ENCODE measurements at regions not wholly inside any gene's neighbourhood (a gene's known extent, or its start where the extent isn't known, plus 50 kb on each side); places are given as distances from the start of the nearest gene placed in this dataset.

- TF ChIP-seq, protein P1, sequence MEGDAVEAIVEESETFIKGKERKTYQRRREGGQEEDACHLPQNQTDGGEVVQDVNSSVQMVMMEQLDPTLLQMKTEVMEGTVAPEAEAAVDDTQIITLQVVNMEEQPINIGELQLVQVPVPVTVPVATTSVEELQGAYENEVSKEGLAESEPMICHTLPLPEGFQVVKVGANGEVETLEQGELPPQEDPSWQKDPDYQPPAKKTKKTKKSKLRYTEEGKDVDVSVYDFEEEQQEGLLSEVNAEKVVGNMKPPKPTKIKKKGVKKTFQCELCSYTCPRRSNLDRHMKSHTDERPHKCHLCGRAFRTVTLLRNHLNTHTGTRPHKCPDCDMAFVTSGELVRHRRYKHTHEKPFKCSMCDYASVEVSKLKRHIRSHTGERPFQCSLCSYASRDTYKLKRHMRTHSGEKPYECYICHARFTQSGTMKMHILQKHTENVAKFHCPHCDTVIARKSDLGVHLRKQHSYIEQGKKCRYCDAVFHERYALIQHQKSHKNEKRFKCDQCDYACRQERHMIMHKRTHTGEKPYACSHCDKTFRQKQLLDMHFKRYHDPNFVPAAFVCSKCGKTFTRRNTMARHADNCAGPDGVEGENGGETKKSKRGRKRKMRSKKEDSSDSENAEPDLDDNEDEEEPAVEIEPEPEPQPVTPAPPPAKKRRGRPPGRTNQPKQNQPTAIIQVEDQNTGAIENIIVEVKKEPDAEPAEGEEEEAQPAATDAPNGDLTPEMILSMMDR (IDR thresholded peaks at IDR 0.05; ENCODE audit: low read depth, low read length), result no peak
- Histone ChIP-seq H3K36me3 (no peaks in the 10 kb centered on the region), H3K4me3 (no peak overlapping the region), H3K4me1 (ENCODE audit: low read depth) (peaks cover 18% of the 10 kb centered on the region), H3K9me3 (ENCODE audit: low read depth) (no peaks in the 10 kb centered on the region), H3K27ac (no peak overlapping the region), H3K27me3 (no peaks in the 10 kb centered on the region)
- no peak for DNase-seq (ENCODE audit: low read depth in 1 of 2, low spot score in 1 of 2)
Measured at GRCh38 chr5:164253764-164254163, 748.3 kb downstream of the MAT2B start.

- Histone ChIP-seq H3K4me1 (ENCODE audit: low read depth) (peaks cover 18% of the 10 kb centered on the region), H3K36me3 (no peaks in the 10 kb centered on the region), H3K27ac (no peak overlapping the region), H3K9me3 (ENCODE audit: low read depth) (no peaks in the 10 kb centered on the region), H3K27me3 (no peaks in the 10 kb centered on the region), H3K4me3 (no peak overlapping the region)
- DNase-seq (ENCODE audit: low read depth in 1 of 2, low spot score in 1 of 2), result peak in 1 of 2 donors; percentile 39
- TF ChIP-seq, protein P1 (IDR thresholded peaks at IDR 0.05; ENCODE audit: low read depth, low read length), result no peak
Measured at GRCh38 chr5:164255598-164256213, 750.3 kb downstream of the MAT2B start.

- H3K4me3 ChIP-seq, result no peak overlapping the region
- DNase-seq (ENCODE audit: low read depth in 1 of 2, low spot score in 1 of 2), result peak in 1 of 2 donors; percentile 6
Measured at GRCh38 chr5:164256351-164256750, 750.9 kb downstream of the MAT2B start.

DNA sequence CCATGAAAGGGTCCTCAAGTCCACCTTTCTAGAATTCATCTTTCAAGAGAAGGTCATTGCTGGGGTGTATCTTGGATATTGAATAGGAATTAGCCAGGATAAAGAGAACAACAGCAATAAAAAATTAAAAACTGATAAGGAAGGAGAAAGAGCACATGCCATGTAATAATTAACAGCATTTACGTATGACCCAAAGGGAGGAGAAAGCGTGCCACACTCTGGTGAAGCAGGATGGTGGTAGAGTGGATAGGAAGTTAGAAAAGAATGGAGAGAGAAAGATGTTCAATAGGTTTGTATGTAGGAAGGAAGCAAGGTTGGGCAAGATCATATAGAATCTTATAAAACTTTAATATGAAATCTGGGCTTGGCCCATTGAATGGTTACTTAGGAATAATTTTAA, 751.5 kb downstream of the MAT2B start:
- Histone ChIP-seq H3K36me3 (no peaks in the 10 kb centered on the region), H3K27ac (no peak overlapping the region)
- TF ChIP-seq, protein P1 (IDR thresholded peaks at IDR 0.05; ENCODE audit: low read depth, low read length), result no peak

More at GRCh38 chr5:164256351-164256750, 750.9 kb downstream of the MAT2B start:
- Histone ChIP-seq H3K36me3 (no peaks in the 10 kb centered on the region), H3K9me3 (ENCODE audit: low read depth) (no peaks in the 10 kb centered on the region), H3K27me3 (no peaks in the 10 kb centered on the region), H3K27ac (no peak overlapping the region), H3K4me1 (ENCODE audit: low read depth) (peaks cover 18% of the 10 kb centered on the region)
- TF ChIP-seq, protein P1 (IDR thresholded peaks at IDR 0.05; ENCODE audit: low read depth, low read length), result no peak

GRCh38 chr5:164265566-164265965, 760.1 kb downstream of the MAT2B start:
- H3K9me3 ChIP-seq (ENCODE audit: low read depth), result no peaks in the 10 kb centered on the region
- TF ChIP-seq, protein P1 (IDR thresholded peaks at IDR 0.05; ENCODE audit: low read depth, low read length), result no peak
- no peak for DNase-seq (ENCODE audit: low read depth in 1 of 2, low spot score in 1 of 2)
- no peak overlapping the region for H3K27ac ChIP-seq
- no peaks in the 10 kb centered on the region for H3K4me1 ChIP-seq (ENCODE audit: low read depth)
- H3K27me3 ChIP-seq, result no peaks in the 10 kb centered on the region
- no peaks in the 10 kb centered on the region for H3K36me3 ChIP-seq
- no peak overlapping the region for H3K4me3 ChIP-seq

More for the DNA sequence above, 751.5 kb downstream of the MAT2B start:
- H3K4me1 ChIP-seq (ENCODE audit: low read depth), result peaks cover 18% of the 10 kb centered on the region
- DNase-seq (ENCODE audit: low read depth in 1 of 2, low spot score in 1 of 2), result no peak
- no peaks in the 10 kb centered on the region for H3K27me3 ChIP-seq
- no peak overlapping the region for H3K4me3 ChIP-seq
- no peaks in the 10 kb centered on the region for H3K9me3 ChIP-seq (ENCODE audit: low read depth)

Measured in cardiac muscle cell (in vitro differentiated cells and primary cell).